Loucy (cell line): ENCODE measurements at regions not wholly inside any gene's neighbourhood (a gene's known extent, or its start where the extent isn't known, plus 50 kb on each side); places are given as distances from the start of the nearest gene placed in this dataset.

Experiments used
- H2AFZ ChIP-seq: fragments of 200-600 bp; sonication (generic); 2 replicates; pipeline ENCODE4 v1.6.0; 2016; ENCODE audit warnings: antibody characterized with exemption, mild to moderate bottlenecking, low read length, moderate library complexity
- H3F3A ChIP-seq: fragments of 200-600 bp; 2 replicates; pipeline ENCODE4 v1.6.0; 2016; ENCODE audit warnings: antibody characterized with exemption, low read depth, mild to moderate bottlenecking
- H3K27me3 ChIP-seq: fragments of 200-600 bp; sonication (generic); 2 replicates; pipeline ENCODE4 v1.6.1; 2014; ENCODE audit warnings: low read length, mild to moderate bottlenecking; ENCODE audit not compliant: insufficient read depth, poor library complexity, severe bottlenecking
- H3K36me3 ChIP-seq: fragments of 200-600 bp; sonication (generic); 2 replicates; pipeline ENCODE4 v1.6.1; 2016; ENCODE audit warnings: low read length; ENCODE audit not compliant: insufficient read depth
- H3K4me1 ChIP-seq: fragments of 200-600 bp; sonication (generic); 2 replicates; pipeline ENCODE4 v1.5.1; 2014; ENCODE audit warnings: low read length, mild to moderate bottlenecking; ENCODE audit not compliant: insufficient read depth, poor library complexity, severe bottlenecking
- H3K4me2 ChIP-seq: fragments of 200-600 bp; sonication (generic); 2 replicates; pipeline ENCODE4 v1.6.0; 2014; ENCODE audit warnings: antibody characterized with exemption, low read length, low read depth, mild to moderate bottlenecking; ENCODE audit not compliant: poor library complexity, severe bottlenecking
- H3K4me3 ChIP-seq: fragments of 200-600 bp; sonication (generic); 2 replicates; pipeline ENCODE4 v1.5.1; 2014; ENCODE audit warnings: low read length, mild to moderate bottlenecking, mixed read lengths; ENCODE audit not compliant: poor library complexity, severe bottlenecking
- H3K79me2 ChIP-seq: fragments of 200-600 bp; sonication (generic); 2 replicates; pipeline ENCODE4 v1.6.1; 2014; ENCODE audit warnings: low read length; ENCODE audit not compliant: insufficient read depth
- H3K9ac ChIP-seq: fragments of 200-600 bp; sonication (generic); 2 replicates; pipeline ENCODE4 v1.6.0; 2014; ENCODE audit warnings: mild to moderate bottlenecking, low read depth, low read length, moderate library complexity; ENCODE audit not compliant: poor library complexity, severe bottlenecking
- H3K9me2 ChIP-seq: fragments of 200-600 bp; sonication (generic); replicated peaks from 2 replicates; pipeline ENCODE4 v1.6.1; 2016; ENCODE audit warnings: low read depth, low read length, mixed read lengths
- H3K9me3 ChIP-seq: fragments of 200-600 bp; sonication (generic); 2 replicates; pipeline ENCODE4 v1.6.1; 2014; ENCODE audit warnings: mild to moderate bottlenecking, antibody characterized with exemption, low read length, low read depth; ENCODE audit not compliant: insufficient read depth
- H4K20me1 ChIP-seq: fragments of 200-600 bp; sonication (generic); 2 replicates; pipeline ENCODE4 v1.6.0; 2014; ENCODE audit warnings: antibody characterized with exemption, low read length, mild to moderate bottlenecking; ENCODE audit not compliant: insufficient read depth, poor library complexity, severe bottlenecking
- CTCF ChIP-seq: fragments of 200-600 bp; sonication (generic); conservative IDR thresholded peaks from 2 replicates; pipeline ENCODE4 v1.5.1; 2014; ENCODE audit warnings: mild to moderate bottlenecking, antibody characterized with exemption, low read length
- EZH2phosphoT487 ChIP-seq: fragments of 200-600 bp; IDR thresholded peaks from 2 replicates; pipeline ENCODE4 v1.6.1; 2018; ENCODE audit warnings: antibody characterized with exemption, mild to moderate bottlenecking, moderate library complexity, borderline replicate concordance

GRCh38 chr11:10927538-10927937 lies 69.7 kb upstream of the ZBED5 start:
- TF ChIP-seq CTCF (no peak), EZH2phosphoT487 (no peak)
- Histone ChIP-seq H4K20me1 (no peaks in the 10 kb centered on the region), H3K9me3 (no peaks in the 10 kb centered on the region), H2AFZ (no peak overlapping the region), H3K27me3 (peaks cover 18% of the 10 kb centered on the region), H3K9me2 (no peaks in the 10 kb centered on the region), H3K79me2 (no peaks in the 10 kb centered on the region), H3K9ac (no peak overlapping the region), H3K4me2 (no peak overlapping the region), H3K36me3 (no peaks in the 10 kb centered on the region), H3K4me3 (no peak overlapping the region), H3K4me1 (peaks cover 11% of the 10 kb centered on the region), H3F3A (no peaks in the 10 kb centered on the region)

DNA sequence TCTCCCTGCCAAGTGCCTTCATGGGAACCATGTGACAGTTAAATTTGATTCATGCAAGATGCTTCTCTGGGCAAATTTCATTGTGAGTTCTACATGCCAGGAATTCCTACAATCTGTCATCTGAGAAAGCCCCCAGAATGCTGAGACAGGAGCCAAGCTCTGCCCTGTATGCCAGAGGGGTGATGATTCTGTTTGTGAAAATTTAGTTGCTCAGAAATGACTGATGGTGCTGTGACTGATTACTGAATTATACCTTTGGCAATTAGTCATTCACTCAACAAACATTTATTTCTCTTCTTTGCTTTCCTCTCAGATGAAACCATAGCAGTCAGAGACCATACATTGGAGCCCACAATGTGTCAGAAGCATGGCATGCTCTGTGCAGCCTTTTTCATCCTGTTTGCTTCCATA lies 69.0 kb upstream of the ZBED5 start:
- no peaks in the 10 kb centered on the region for H3K9me2 ChIP-seq
- TF ChIP-seq EZH2phosphoT487 (no peak), CTCF (no peak)
- H4K20me1 ChIP-seq: no peaks in the 10 kb centered on the region
- H3K27me3 ChIP-seq: peaks cover 18% of the 10 kb centered on the region
- H3K79me2 ChIP-seq: no peaks in the 10 kb centered on the region
- H3F3A ChIP-seq: no peaks in the 10 kb centered on the region
- no peak overlapping the region for H3K4me3 ChIP-seq
- no peak overlapping the region for H3K9ac ChIP-seq
- no peaks in the 10 kb centered on the region for H3K9me3 ChIP-seq
- no peak overlapping the region for H2AFZ ChIP-seq
- peaks cover 10% of the 10 kb centered on the region for H3K4me1 ChIP-seq
- no peaks in the 10 kb centered on the region for H3K36me3 ChIP-seq
- no peak overlapping the region for H3K4me2 ChIP-seq

- no peak overlapping the region for H3K4me2 ChIP-seq
- H3K79me2 ChIP-seq: no peaks in the 10 kb centered on the region
- H3K27me3 ChIP-seq: peaks cover 5% of the 10 kb centered on the region
- peaks cover 10% of the 10 kb centered on the region for H3K4me1 ChIP-seq
- H2AFZ ChIP-seq: no peak overlapping the region
- no peaks in the 10 kb centered on the region for H3K9me2 ChIP-seq
- no peaks in the 10 kb centered on the region for H4K20me1 ChIP-seq
- no peak overlapping the region for H3K4me3 ChIP-seq
- H3K9me3 ChIP-seq: no peaks in the 10 kb centered on the region
- TF ChIP-seq EZH2phosphoT487 (no peak), CTCF (no peak)
- H3K9ac ChIP-seq: no peak overlapping the region
- H3K36me3 ChIP-seq: no peaks in the 10 kb centered on the region
- H3F3A ChIP-seq: no peaks in the 10 kb centered on the region
Observed at GRCh38 chr11:10925149-10925926, 67.5 kb upstream of the ZBED5 start.
